PC-3 (cell line): ENCODE measurements at regions not wholly inside any gene's neighbourhood (a gene's known extent, or its start where the extent isn't known, plus 50 kb on each side); places are given as distances from the start of the nearest gene placed in this dataset.

Experiments
- ATAC-seq: fragments of 200-7000 bp; cut with Tn5 transposase; 2 replicates; pipeline ENCODE4 v1.9.1; 2020; ENCODE audit warnings: mild to moderate bottlenecking, moderate library complexity
- BruUV-seq: library from RNA; stranded (reverse); fragments of 400-500 nt; replicated peaks from 2 replicates; lab custom pipeline; 2021; lab: Mats Ljungman, UMichigan
- CTCF ChIA-PET: fragments of 300-600 bp; sonication (Branson Sonifier 250); formaldehyde crosslinking; loops from one replicate; lab custom pipeline; 2022; ENCODE audit warnings: antibody characterized with exemption; lab: Charles Lee
- POLR2A ChIA-PET: fragments of 300-600 bp; sonication (Branson Sonifier 250); formaldehyde crosslinking; loops from one replicate; lab custom pipeline; 2022; ENCODE audit warnings: antibody characterized with exemption; ENCODE audit not compliant: unreplicated experiment; lab: Charles Lee
- DNase-seq: peaks from one replicate; pipeline ENCODE4 v3.0.0-alpha.2; 2015
- H2AFZ ChIP-seq: fragments of 300-600 bp; sonication (generic); 2 replicates; pipeline ENCODE4 v1.6.0; 2016; ENCODE audit warnings: antibody characterized with exemption, low read length
- H3F3A ChIP-seq: fragments of 300-600 bp; sonication (generic); one replicate; pipeline ENCODE4 v1.6.0; 2017; ENCODE audit warnings: antibody characterized with exemption, low read length, control low read depth, mild to moderate bottlenecking; ENCODE audit not compliant: unreplicated experiment
- H3K27ac ChIP-seq: fragments of 300-600 bp; sonication (generic); 2 replicates; pipeline ENCODE4 v1.5.1; 2016; ENCODE audit warnings: mild to moderate bottlenecking, low read length
- H3K27me3 ChIP-seq: fragments of 300-600 bp; sonication (generic); 2 replicates; pipeline ENCODE4 v1.6.1; 2016; ENCODE audit warnings: low read length, mixed read lengths
- H3K36me3 ChIP-seq: fragments of 300-600 bp; sonication (generic); 2 replicates; pipeline ENCODE4 v1.6.1; 2016; ENCODE audit warnings: low read depth, mixed run types, low read length, mixed read lengths
- H3K4me1 ChIP-seq: fragments of 300-600 bp; sonication (generic); 2 replicates; pipeline ENCODE4 v1.5.1; 2016; ENCODE audit warnings: low read length; ENCODE audit not compliant: insufficient read depth
- H3K4me2 ChIP-seq: fragments of 300-600 bp; sonication (generic); 2 replicates; pipeline ENCODE4 v1.6.0; 2016; ENCODE audit warnings: low read length
- H3K4me3 ChIP-seq: fragments of 300-600 bp; sonication (generic); 2 replicates; pipeline ENCODE4 v1.5.1; 2016; ENCODE audit warnings: mild to moderate bottlenecking, low read length, mixed read lengths
- H3K79me2 ChIP-seq: fragments of 300-600 bp; sonication (generic); 2 replicates; pipeline ENCODE4 v1.6.1; 2017; ENCODE audit warnings: low read length, mixed read lengths
- H3K9ac ChIP-seq: fragments of 300-600 bp; sonication (generic); 2 replicates; pipeline ENCODE4 v1.6.0; 2016; ENCODE audit warnings: mild to moderate bottlenecking, low read length
- H3K9me2 ChIP-seq: fragments of 300-600 bp; sonication (generic); replicated peaks from 2 replicates; pipeline ENCODE4 v1.6.1; 2016; ENCODE audit warnings: mixed run types, low read length, mixed read lengths
- H3K9me3 ChIP-seq: fragments of 300-600 bp; sonication (generic); 2 replicates; pipeline ENCODE4 v1.6.1; 2016; ENCODE audit warnings: low read length, mixed read lengths
- H4K20me1 ChIP-seq: fragments of 300-600 bp; sonication (generic); 2 replicates; pipeline ENCODE4 v1.6.1; 2016; ENCODE audit warnings: low read length, mixed read lengths
- EZH2 ChIP-seq: fragments of 300-600 bp; sonication (generic); IDR thresholded peaks from one replicate; pipeline ENCODE4 v1.6.1; 2017; ENCODE audit warnings: antibody characterized with exemption, mild to moderate bottlenecking, low read length; ENCODE audit not compliant: unreplicated experiment
- EZH2phosphoT487 ChIP-seq: fragments of 300-600 bp; sonication (generic); IDR thresholded peaks from 2 replicates; pipeline ENCODE4 v1.6.1; 2018; ENCODE audit warnings: mild to moderate bottlenecking, antibody characterized with exemption, low read length, borderline replicate concordance
- intact Hi-C: fragments of 100-400 bp; cut with micrococcal nuclease; formaldehyde crosslinking; loops from 2 replicates; pipeline ENCODE4 v1.9.0; 2023
- TF ChIP-seq, protein P1 (sequence below): fragments of 300-600 bp; sonication (generic); conservative IDR thresholded peaks from 2 replicates; pipeline ENCODE4 v1.5.1; 2017; ENCODE audit warnings: antibody characterized with exemption, low read depth, mild to moderate bottlenecking, low read length

DNA sequence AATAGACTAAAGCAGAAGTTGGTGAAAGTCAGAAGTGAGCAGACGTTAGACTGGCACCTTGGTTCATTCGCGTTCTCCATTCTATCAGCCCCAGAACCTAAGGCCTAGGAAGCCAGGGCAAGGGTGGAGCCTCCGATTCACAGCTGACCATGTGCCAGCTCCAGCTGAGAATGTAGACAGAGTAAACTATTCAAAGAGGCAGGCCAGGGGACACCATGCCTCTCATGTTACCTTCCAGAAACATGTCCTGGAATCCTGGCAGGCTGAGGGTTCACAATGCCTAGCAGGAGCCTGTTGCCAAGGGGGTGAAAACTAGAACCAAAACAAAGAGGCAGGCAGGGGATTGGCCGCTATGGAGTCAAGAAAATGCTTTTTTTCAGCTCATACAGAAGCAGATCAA lies 224.4 kb upstream of the POU2AF2 start:
- POLR2A ChIA-PET, result no interaction called here
- no peak overlapping the region for H3K9ac ChIP-seq
- no peak overlapping the region for H3K4me3 ChIP-seq
- H3K9me3 ChIP-seq, result no peaks in the 10 kb centered on the region
- no peak overlapping the region for H3K27ac ChIP-seq
- no peak for TF ChIP-seq EZH2
- TF ChIP-seq, protein P1, sequence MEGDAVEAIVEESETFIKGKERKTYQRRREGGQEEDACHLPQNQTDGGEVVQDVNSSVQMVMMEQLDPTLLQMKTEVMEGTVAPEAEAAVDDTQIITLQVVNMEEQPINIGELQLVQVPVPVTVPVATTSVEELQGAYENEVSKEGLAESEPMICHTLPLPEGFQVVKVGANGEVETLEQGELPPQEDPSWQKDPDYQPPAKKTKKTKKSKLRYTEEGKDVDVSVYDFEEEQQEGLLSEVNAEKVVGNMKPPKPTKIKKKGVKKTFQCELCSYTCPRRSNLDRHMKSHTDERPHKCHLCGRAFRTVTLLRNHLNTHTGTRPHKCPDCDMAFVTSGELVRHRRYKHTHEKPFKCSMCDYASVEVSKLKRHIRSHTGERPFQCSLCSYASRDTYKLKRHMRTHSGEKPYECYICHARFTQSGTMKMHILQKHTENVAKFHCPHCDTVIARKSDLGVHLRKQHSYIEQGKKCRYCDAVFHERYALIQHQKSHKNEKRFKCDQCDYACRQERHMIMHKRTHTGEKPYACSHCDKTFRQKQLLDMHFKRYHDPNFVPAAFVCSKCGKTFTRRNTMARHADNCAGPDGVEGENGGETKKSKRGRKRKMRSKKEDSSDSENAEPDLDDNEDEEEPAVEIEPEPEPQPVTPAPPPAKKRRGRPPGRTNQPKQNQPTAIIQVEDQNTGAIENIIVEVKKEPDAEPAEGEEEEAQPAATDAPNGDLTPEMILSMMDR, result no peak
- H3K79me2 ChIP-seq, result no peaks in the 10 kb centered on the region
- no TSS peak for BruUV-seq
- H2AFZ ChIP-seq, result no peak overlapping the region
- no peaks in the 10 kb centered on the region for H3K9me2 ChIP-seq
- CTCF ChIA-PET, result no interaction called here
- H3K36me3 ChIP-seq, result no peaks in the 10 kb centered on the region
- DNase-seq (no peak), ATAC-seq (no peak)
- peaks cover 30% of the 10 kb centered on the region for H3K27me3 ChIP-seq
- no peak overlapping the region for H3K4me2 ChIP-seq
- H4K20me1 ChIP-seq, result no peaks in the 10 kb centered on the region
- intact Hi-C loops, result no loop called here
- no peaks in the 10 kb centered on the region for H3K4me1 ChIP-seq
- H3F3A ChIP-seq, result no peaks in the 10 kb centered on the region

DNA sequence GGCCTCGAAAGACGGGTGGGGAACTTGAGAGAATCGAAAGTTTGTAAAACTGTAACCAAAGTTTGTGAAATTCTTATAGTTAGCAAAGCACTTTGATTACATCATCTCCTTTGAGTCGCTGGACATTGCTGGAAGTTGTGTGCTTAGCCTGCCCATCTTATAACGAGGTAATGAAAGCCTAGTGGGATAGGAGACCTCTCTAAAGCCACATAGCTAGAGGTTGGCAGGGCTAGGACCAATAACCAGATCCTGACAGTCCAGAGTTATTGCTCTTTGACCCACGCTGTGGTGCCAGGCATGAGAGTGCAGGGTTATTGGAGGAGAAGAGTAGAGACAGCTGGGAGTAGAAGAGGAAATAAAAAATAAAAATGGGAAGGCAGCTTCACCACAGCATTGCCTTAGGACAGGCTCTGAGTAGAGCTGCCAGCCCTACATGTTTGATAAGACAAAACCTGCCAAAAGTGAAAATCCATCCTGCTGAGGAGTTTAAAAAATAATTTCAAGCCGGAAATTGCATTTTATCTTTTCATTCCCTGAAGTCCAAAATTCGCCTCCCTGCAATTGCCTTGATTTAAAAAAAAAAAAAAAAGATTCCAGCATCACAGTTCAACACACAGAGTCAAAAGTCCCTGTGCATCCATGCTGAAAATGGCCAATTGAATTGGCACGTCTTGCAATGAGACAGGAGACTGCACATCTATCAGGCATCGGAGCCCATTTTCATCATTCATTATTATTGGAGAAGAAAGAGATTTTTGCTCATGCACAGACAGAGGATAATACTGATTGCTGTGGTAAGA lies 225.5 kb upstream of the POU2AF2 start:
- ATAC-seq, result no peak
- H2AFZ ChIP-seq, result no peak overlapping the region

DNA sequence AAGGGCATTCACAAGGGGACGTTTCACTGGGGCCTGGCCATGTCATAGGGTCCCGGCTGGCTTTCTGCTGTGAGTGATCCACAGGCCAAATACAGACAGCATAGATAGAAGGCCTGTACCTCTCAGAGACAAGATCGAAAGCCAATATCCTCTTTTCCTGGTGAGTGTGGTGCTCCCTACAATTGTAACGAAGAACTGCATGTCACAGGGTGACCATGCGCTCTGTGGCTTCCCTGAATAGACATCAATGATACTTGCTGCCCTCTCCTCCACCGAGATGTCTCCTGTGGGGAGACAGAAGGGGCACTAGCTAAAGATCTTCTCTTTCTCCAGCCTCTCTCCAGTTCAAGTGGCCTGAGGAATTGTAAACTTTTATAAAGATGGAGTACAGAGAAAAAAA lies 226.1 kb upstream of the POU2AF2 start:
- POLR2A ChIA-PET, result no interaction called here
- H3F3A ChIP-seq, result no peaks in the 10 kb centered on the region
- BruUV-seq, result no TSS peak
- no peak overlapping the region for H2AFZ ChIP-seq
- ATAC-seq (no peak), DNase-seq (no peak)
- intact Hi-C loops, result no loop called here
- H3K9me3 ChIP-seq, result no peaks in the 10 kb centered on the region
- H3K4me1 ChIP-seq, result no peaks in the 10 kb centered on the region
- H3K4me3 ChIP-seq, result no peak overlapping the region
- no peak overlapping the region for H3K27ac ChIP-seq
- no peaks in the 10 kb centered on the region for H3K79me2 ChIP-seq
- no peak overlapping the region for H3K4me2 ChIP-seq
- H3K27me3 ChIP-seq, result peaks cover 42% of the 10 kb centered on the region
- H3K9ac ChIP-seq, result no peak overlapping the region
- no peaks in the 10 kb centered on the region for H3K9me2 ChIP-seq
- CTCF ChIA-PET, result no interaction called here
- H4K20me1 ChIP-seq, result no peaks in the 10 kb centered on the region
- TF ChIP-seq, protein P1, result no peak
- no peak for TF ChIP-seq EZH2
- TF ChIP-seq EZH2phosphoT487, result no peak
- no peaks in the 10 kb centered on the region for H3K36me3 ChIP-seq

More for the DNA sequence above, 225.5 kb upstream of the POU2AF2 start:
- no peaks in the 10 kb centered on the region for H3K9me3 ChIP-seq
- no peak overlapping the region for H3K27ac ChIP-seq
- ChIA-PET CTCF (no interaction called here), POLR2A (no interaction called here)
- no peaks in the 10 kb centered on the region for H4K20me1 ChIP-seq
- no peak overlapping the region for H3K4me2 ChIP-seq
- intact Hi-C loops, result no loop called here
- no peaks in the 10 kb centered on the region for H3K9me2 ChIP-seq
- no peak overlapping the region for H3K9ac ChIP-seq
- H3K79me2 ChIP-seq, result no peaks in the 10 kb centered on the region
- H3K36me3 ChIP-seq, result no peaks in the 10 kb centered on the region
- H3K4me1 ChIP-seq, result no peaks in the 10 kb centered on the region
- H3F3A ChIP-seq, result no peaks in the 10 kb centered on the region
- TF ChIP-seq EZH2phosphoT487 (no peak), EZH2 (no peak)
- H3K4me3 ChIP-seq, result no peak overlapping the region
- no peak for DNase-seq
- no TSS peak for BruUV-seq
- H3K27me3 ChIP-seq, result peaks cover 37% of the 10 kb centered on the region
